CD14-positive monocyte (primary cell): ENCODE measurements at regions not wholly inside any gene's neighbourhood (a gene's known extent, or its start where the extent isn't known, plus 50 kb on each side); places are given as distances from the start of the nearest gene placed in this dataset.

ENCODE experiments used
- DNase-seq, 3 donors: peaks; one replicate each; pipeline ENCODE4 v3.0.0-alpha.2; 2011 to 2022
- H2AFZ ChIP-seq: 2 replicates; pipeline ENCODE4 v1.6.0; 2012; ENCODE audit warnings: mild to moderate bottlenecking, low read depth, low read length, inconsistent platforms; ENCODE audit not compliant: insufficient read depth, poor library complexity, severe bottlenecking
- H3K27ac ChIP-seq, 2 donors: 1 replicate in 1 of 2; 2 replicates in 1 of 2; pipeline ENCODE4 v1.5.1; 2012 to 2013; ENCODE audit warnings: low read length in 2 of 2, control low read depth in 1 of 2, inconsistent platforms in 1 of 2, low read depth in 1 of 2, mild to moderate bottlenecking in 1 of 2
- H3K27me3 ChIP-seq, 2 donors: one replicate each; pipeline versions ENCODE4 v1.6.0 to v1.6.1; 2011 to 2013; ENCODE audit warnings: low read length in 2 of 2; ENCODE audit not compliant: control insufficient read depth in 2 of 2, insufficient read depth in 2 of 2
- H3K36me3 ChIP-seq, 2 donors: replicated peaks in 1 of 2; 1 replicate in 1 of 2; 2 replicates in 1 of 2; pipeline versions ENCODE4 v1.5.1 to v1.6.1; 2012 to 2013; ENCODE audit warnings: low read length in 2 of 2, control low read depth in 1 of 2, inconsistent platforms in 1 of 2, mild to moderate bottlenecking in 1 of 2; ENCODE audit not compliant: insufficient read depth in 2 of 2, control insufficient read depth in 1 of 2
- H3K4me1 ChIP-seq, 2 donors: 1 replicate in 1 of 2; 2 replicates in 1 of 2; pipeline versions ENCODE4 v1.5.1 to v1.6.1; 2012 to 2013; ENCODE audit warnings: low read length in 2 of 2, control low read depth in 1 of 2, inconsistent platforms in 1 of 2, mild to moderate bottlenecking in 1 of 2, moderate library complexity in 1 of 2; ENCODE audit not compliant: insufficient read depth in 2 of 2, control insufficient read depth in 1 of 2
- H3K4me2 ChIP-seq: replicated peaks from 2 replicates; pipeline ENCODE3; 2012; ENCODE audit warnings: low read length, moderate library complexity, mild to moderate bottlenecking; ENCODE audit not compliant: poor library complexity, severe bottlenecking; ENCODE audit errors: extremely low read depth
- H3K4me3 ChIP-seq, 3 experiments: fragments of 200-600 bp in 1 of 3; sonication (generic) in 1 of 3; replicated peaks in 1 of 3; 1 replicate in 2 of 3; 2 replicates in 1 of 3; pipeline ENCODE4 v1.5.1; 2011 to 2013; ENCODE audit warnings: low read length in 3 of 3, mild to moderate bottlenecking in 3 of 3, control low read depth in 2 of 3, low read depth in 2 of 3, inconsistent platforms in 1 of 3, moderate library complexity in 1 of 3
- H3K79me2 ChIP-seq: 2 replicates; pipeline ENCODE4 v1.6.0; 2012; ENCODE audit warnings: mild to moderate bottlenecking, control low read depth, inconsistent platforms, low read length, moderate library complexity; ENCODE audit not compliant: insufficient read depth
- H3K9ac ChIP-seq: 2 replicates; pipeline ENCODE4 v1.6.0; 2017; ENCODE audit warnings: low read length, mild to moderate bottlenecking; ENCODE audit not compliant: insufficient read depth, poor library complexity, severe bottlenecking
- H3K9me3 ChIP-seq, 2 donors: replicated peaks in 1 of 2; 1 replicate in 1 of 2; 2 replicates in 1 of 2; pipeline versions ENCODE4 v1.5.1 to v1.6.1; 2012 to 2013; ENCODE audit warnings: low read length in 2 of 2, control low read depth in 1 of 2; ENCODE audit not compliant: control insufficient read depth in 1 of 2, insufficient read depth in 1 of 2
- H4K20me1 ChIP-seq: 2 replicates; pipeline ENCODE4 v1.6.0; 2012; ENCODE audit warnings: mild to moderate bottlenecking, low read length, control low read depth, moderate library complexity; ENCODE audit not compliant: insufficient read depth
- H3K27ac Mint-ChIP-seq, 7 donors: one replicate each; pipeline ENCODE4 v1.8.0; 2020; ENCODE audit warnings: mild to moderate bottlenecking in 7 of 7, mixed read lengths in 7 of 7, moderate library complexity in 6 of 7, inconsistent platforms in 2 of 7
- H3K27me3 Mint-ChIP-seq, 3 donors: one replicate each; pipeline ENCODE4 v1.8.0; 2021 to 2022; ENCODE audit warnings: low read depth in 3 of 3, mild to moderate bottlenecking in 3 of 3, mixed read lengths in 3 of 3, moderate library complexity in 3 of 3, inconsistent platforms in 1 of 3
- H3K36me3 Mint-ChIP-seq, 2 donors: one replicate each; pipeline ENCODE4 v1.8.0; 2020; ENCODE audit warnings: mixed read lengths in 2 of 2, inconsistent platforms in 1 of 2, mild to moderate bottlenecking in 1 of 2
- H3K4me1 Mint-ChIP-seq: one replicate; pipeline ENCODE4 v1.8.0; 2020; ENCODE audit warnings: mild to moderate bottlenecking, mixed read lengths
- H3K4me3 Mint-ChIP-seq, 2 donors: one replicate each; pipeline ENCODE4 v1.8.0; 2020; ENCODE audit warnings: mild to moderate bottlenecking in 2 of 2, mixed read lengths in 2 of 2, moderate library complexity in 1 of 2
- H3K9me3 Mint-ChIP-seq, 7 donors: one replicate each; pipeline ENCODE4 v1.8.0; 2020 to 2022; ENCODE audit warnings: mixed read lengths in 7 of 7, mild to moderate bottlenecking in 6 of 7, moderate library complexity in 6 of 7, inconsistent platforms in 2 of 7
- WGBS: methylation state at CpG from one replicate; pipeline ENCODE4 v1.1.5; 2013; ENCODE audit warnings: missing lambda C conversion rate; ENCODE audit not compliant: insufficient coverage; 5-methylcytosine and 5-hydroxymethylcytosine counted together
- intact Hi-C, 2 donors: fragments of 100-400 bp; cut with micrococcal nuclease; formaldehyde crosslinking; loops; one replicate each; pipeline versions ENCODE4 v1.15.0 to v1.15.1; 2023
- TF ChIP-seq, protein P1 (sequence below): fragments of 200-600 bp; IDR thresholded peaks from one replicate; pipeline ENCODE4 v1.8.0; 2022; ENCODE audit warnings: antibody characterized with exemption, mild to moderate bottlenecking

DNA sequence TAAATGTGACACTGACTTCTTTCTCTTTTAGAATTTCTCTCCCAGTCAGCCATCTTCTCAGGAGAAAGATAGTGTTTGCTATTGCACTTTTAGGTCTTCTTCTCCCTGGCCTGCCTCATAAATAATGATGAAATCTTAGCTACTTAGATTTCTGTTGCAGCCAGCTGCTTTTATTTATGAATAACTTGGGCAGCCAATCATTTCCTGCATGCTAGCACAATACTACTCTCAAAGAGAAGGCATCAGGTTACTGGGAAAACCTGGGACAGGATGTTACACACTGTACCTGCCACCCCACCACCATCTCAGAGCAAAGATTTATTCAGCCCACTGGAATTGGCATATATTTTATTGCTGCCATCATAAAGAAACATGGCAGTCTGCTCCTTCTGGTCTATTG, 266.6 kb downstream of the PRELID2 start:
- Histone ChIP-seq H3K4me3 (no peak overlapping the region), H3K9me3 (peaks cover 5 to 11% of the 10 kb centered on the region in 2 donors), H3K9ac (no peak overlapping the region), H2AFZ (no peak overlapping the region), H3K4me2 (no peak overlapping the region), H4K20me1 (no peaks in the 10 kb centered on the region), H3K4me1 (no peaks in the 10 kb centered on the region), H3K27me3 (no peaks in the 10 kb centered on the region), H3K27ac (no peak overlapping the region), H3K79me2 (no peaks in the 10 kb centered on the region), H3K36me3 (no peaks in the 10 kb centered on the region)
- intact Hi-C loops, result no loop called here
- TF ChIP-seq, protein P1, sequence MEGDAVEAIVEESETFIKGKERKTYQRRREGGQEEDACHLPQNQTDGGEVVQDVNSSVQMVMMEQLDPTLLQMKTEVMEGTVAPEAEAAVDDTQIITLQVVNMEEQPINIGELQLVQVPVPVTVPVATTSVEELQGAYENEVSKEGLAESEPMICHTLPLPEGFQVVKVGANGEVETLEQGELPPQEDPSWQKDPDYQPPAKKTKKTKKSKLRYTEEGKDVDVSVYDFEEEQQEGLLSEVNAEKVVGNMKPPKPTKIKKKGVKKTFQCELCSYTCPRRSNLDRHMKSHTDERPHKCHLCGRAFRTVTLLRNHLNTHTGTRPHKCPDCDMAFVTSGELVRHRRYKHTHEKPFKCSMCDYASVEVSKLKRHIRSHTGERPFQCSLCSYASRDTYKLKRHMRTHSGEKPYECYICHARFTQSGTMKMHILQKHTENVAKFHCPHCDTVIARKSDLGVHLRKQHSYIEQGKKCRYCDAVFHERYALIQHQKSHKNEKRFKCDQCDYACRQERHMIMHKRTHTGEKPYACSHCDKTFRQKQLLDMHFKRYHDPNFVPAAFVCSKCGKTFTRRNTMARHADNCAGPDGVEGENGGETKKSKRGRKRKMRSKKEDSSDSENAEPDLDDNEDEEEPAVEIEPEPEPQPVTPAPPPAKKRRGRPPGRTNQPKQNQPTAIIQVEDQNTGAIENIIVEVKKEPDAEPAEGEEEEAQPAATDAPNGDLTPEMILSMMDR, result no peak
- H3K9me3 Mint-ChIP-seq, result peaks cover 3 to 23% (median 9%) of the 10 kb centered on the region in 7 donors
- H3K27me3 Mint-ChIP-seq, result no peaks in the 10 kb centered on the region
- no peaks in the 10 kb centered on the region for H3K36me3 Mint-ChIP-seq
- no peak overlapping the region for H3K27ac Mint-ChIP-seq
- no peaks in the 10 kb centered on the region for H3K4me1 Mint-ChIP-seq
- DNase-seq, result no peak
- H3K4me3 Mint-ChIP-seq, result no peak overlapping the region

DNA sequence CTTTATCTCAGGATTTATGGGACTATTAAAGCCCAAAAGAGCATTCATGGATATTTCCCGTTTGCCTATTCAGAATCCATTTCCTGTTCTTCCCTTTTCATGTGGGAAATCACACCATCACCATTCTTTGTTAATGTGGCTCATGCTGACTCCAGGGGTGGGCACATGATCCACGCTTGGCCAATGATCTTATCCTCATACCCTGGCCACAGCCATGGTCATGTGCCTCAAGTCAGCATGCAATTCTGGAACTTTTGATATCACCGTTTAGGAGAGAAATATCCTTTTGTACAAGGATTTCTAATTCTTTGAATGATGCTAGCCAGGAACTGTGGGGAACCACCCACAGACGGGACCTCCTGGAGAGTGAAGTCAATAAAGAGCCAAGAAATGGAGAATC, 272.2 kb downstream of the PRELID2 start:
- 100% methylated on average over 3 of the region's 4 CpGs for WGBS
- H3K9ac ChIP-seq, result no peak overlapping the region

More for the DNA sequence above, 272.2 kb downstream of the PRELID2 start:
- peaks cover 6 to 17% of the 10 kb centered on the region in 2 donors for H3K9me3 ChIP-seq
- H3K4me2 ChIP-seq, result no peak overlapping the region
- H3K27ac Mint-ChIP-seq, result no peak overlapping the region
- H3K4me1 Mint-ChIP-seq, result no peaks in the 10 kb centered on the region
- H3K36me3 ChIP-seq, result no peaks in the 10 kb centered on the region
- no peaks in the 10 kb centered on the region for H4K20me1 ChIP-seq
- no peaks in the 10 kb centered on the region for H3K4me1 ChIP-seq
- no peak for DNase-seq
- peaks cover 5 to 15% (median 9%) of the 10 kb centered on the region in 7 donors for H3K9me3 Mint-ChIP-seq
- TF ChIP-seq, protein P1, result no peak
- no peaks in the 10 kb centered on the region for H3K36me3 Mint-ChIP-seq
- H3K4me3 Mint-ChIP-seq, result no peak overlapping the region
- no peaks in the 10 kb centered on the region for H3K27me3 Mint-ChIP-seq
- H3K27ac ChIP-seq, result no peak overlapping the region
- no peak overlapping the region for H3K4me3 ChIP-seq
- no peak overlapping the region for H2AFZ ChIP-seq
- no peaks in the 10 kb centered on the region for H3K27me3 ChIP-seq
- intact Hi-C loops, result no loop called here
- H3K79me2 ChIP-seq, result no peaks in the 10 kb centered on the region
